ACC112 (cell line): ENCODE measurements at regions not wholly inside any gene's neighbourhood (a gene's known extent, or its start where the extent isn't known, plus 50 kb on each side); places are given as distances from the start of the nearest gene placed in this dataset.
A peak's percentile ranks its signal among the peaks of the same experiment; 100 is the strongest.

Experiments used
- H2AFZ ChIP-seq: fragments of 200-600 bp; sonication (generic); one replicate; pipeline ENCODE4 v1.6.0; 2017; ENCODE audit warnings: antibody characterized with exemption, low read length; ENCODE audit not compliant: unreplicated experiment
- H3K27ac ChIP-seq: fragments of 200-600 bp; sonication (generic); 2 replicates; pipeline ENCODE4 v1.5.1; 2014; ENCODE audit warnings: low read depth, mild to moderate bottlenecking, antibody characterized with exemption, low read length, moderate library complexity
- H3K27me3 ChIP-seq: fragments of 200-600 bp; sonication (generic); 2 replicates; pipeline ENCODE4 v1.6.1; 2014; ENCODE audit warnings: mild to moderate bottlenecking, antibody characterized with exemption, low read length, moderate library complexity, mixed read lengths; ENCODE audit not compliant: insufficient read depth
- H3K36me3 ChIP-seq: fragments of 200-600 bp; sonication (generic); 2 replicates; pipeline ENCODE4 v1.6.1; 2016; ENCODE audit warnings: mild to moderate bottlenecking, antibody characterized with exemption, low read length, moderate library complexity, mixed read lengths; ENCODE audit not compliant: insufficient read depth
- H3K4me1 ChIP-seq: fragments of 200-600 bp; sonication (generic); one replicate; pipeline ENCODE4 v1.6.1; 2016; ENCODE audit warnings: low read length, mixed read lengths; ENCODE audit not compliant: insufficient read depth, unreplicated experiment, control insufficient read depth
- H3K4me3 ChIP-seq: fragments of 200-600 bp; sonication (generic); 2 replicates; pipeline ENCODE4 v1.5.1; 2014; ENCODE audit warnings: mild to moderate bottlenecking, low read depth, low read length
- H3K79me2 ChIP-seq: fragments of 200-600 bp; sonication (generic); one replicate; pipeline ENCODE4 v1.6.0; 2016; ENCODE audit warnings: low read length; ENCODE audit not compliant: control insufficient read depth, unreplicated experiment, insufficient read depth

GRCh38 chr13:23510979-23511735 lies 59.1 kb upstream of the TNFRSF19 start:
- H3K27ac ChIP-seq = peak overlapping the region; percentile 80

DNA sequence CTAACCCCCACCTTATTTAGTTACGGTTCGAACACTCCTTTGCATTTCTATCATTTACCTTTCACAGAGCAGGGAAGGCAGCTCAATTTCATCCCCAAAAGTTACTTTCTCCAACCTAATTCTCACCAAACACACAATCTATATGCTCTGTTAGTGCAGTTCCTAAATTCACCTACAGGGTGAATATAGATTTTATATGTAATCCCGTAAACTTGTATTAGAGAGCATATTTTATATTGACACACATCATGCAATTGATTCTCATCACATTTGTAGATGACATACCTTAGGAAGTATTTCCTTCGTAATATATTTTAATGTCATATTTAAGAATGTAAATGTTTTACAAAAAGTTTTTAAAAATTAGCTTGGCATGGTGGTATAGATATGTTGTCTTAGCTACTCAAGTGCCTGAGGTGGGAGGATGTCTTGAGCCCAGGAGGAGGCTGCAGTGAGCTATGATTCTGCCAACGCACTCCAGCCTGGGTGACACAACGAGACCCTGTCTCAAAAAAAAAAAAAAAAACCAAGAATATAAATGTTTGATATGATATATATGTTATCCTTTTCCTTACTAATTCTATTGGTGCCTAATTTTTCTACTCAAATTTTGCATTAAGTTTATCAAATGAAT lies 57.3 kb upstream of the TNFRSF19 start:
- H3K27me3 ChIP-seq = no peaks in the 10 kb centered on the region; the same call in 1 of the 2 replicates
- H3K36me3 ChIP-seq = no peaks in the 10 kb centered on the region
- H2AFZ ChIP-seq = no peak overlapping the region
- H3K4me1 ChIP-seq = peaks cover 26% of the 10 kb centered on the region
- no peak overlapping the region for H3K27ac ChIP-seq
- no peak overlapping the region for H3K4me3 ChIP-seq
- H3K79me2 ChIP-seq = no peaks in the 10 kb centered on the region

More at GRCh38 chr13:23510979-23511735, 59.1 kb upstream of the TNFRSF19 start:
- H3K79me2 ChIP-seq = no peaks in the 10 kb centered on the region
- H3K36me3 ChIP-seq = no peaks in the 10 kb centered on the region
- H2AFZ ChIP-seq = no peak overlapping the region
- no peaks in the 10 kb centered on the region; the same call in 1 of the 2 replicates for H3K27me3 ChIP-seq
- H3K4me1 ChIP-seq = peaks cover 29% of the 10 kb centered on the region
- no peak overlapping the region for H3K4me3 ChIP-seq

DNA sequence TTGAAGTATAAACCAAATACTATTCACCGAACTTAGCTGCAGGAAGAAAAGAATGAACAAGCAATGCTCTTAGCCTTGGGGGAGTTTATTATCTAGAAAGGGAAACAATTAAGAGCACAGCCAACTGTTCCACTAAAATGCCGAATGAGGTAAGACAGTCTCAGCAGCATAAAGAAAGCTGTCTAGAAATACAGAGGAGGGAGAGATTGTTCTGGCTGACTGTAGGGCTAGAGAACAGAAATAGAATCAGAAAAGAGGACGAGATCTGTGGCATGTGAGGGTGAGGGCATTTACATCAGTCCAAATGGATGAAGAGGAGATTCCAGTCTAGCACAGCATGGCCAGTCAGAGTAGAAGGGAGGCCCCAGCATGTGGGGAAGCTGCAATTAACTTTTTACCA lies 56.8 kb upstream of the TNFRSF19 start:
- no peaks in the 10 kb centered on the region; the same call in 1 of the 2 replicates for H3K27me3 ChIP-seq
- H3K4me3 ChIP-seq = no peak overlapping the region
- H3K79me2 ChIP-seq = no peaks in the 10 kb centered on the region
- peaks cover 26% of the 10 kb centered on the region for H3K4me1 ChIP-seq
- H2AFZ ChIP-seq = no peak overlapping the region
- H3K36me3 ChIP-seq = no peaks in the 10 kb centered on the region
- H3K27ac ChIP-seq = no peak overlapping the region

- no peak overlapping the region for H2AFZ ChIP-seq
- H3K27ac ChIP-seq = no peak overlapping the region
- no peaks in the 10 kb centered on the region for H3K36me3 ChIP-seq
- no peak overlapping the region for H3K4me3 ChIP-seq
- peaks cover 26% of the 10 kb centered on the region for H3K4me1 ChIP-seq
- H3K27me3 ChIP-seq = no peaks in the 10 kb centered on the region; the same call in 1 of the 2 replicates
- H3K79me2 ChIP-seq = no peaks in the 10 kb centered on the region
These were observed 56.1 kb upstream of the TNFRSF19 start for GRCh38 chr13:23514076-23514475.

DNA sequence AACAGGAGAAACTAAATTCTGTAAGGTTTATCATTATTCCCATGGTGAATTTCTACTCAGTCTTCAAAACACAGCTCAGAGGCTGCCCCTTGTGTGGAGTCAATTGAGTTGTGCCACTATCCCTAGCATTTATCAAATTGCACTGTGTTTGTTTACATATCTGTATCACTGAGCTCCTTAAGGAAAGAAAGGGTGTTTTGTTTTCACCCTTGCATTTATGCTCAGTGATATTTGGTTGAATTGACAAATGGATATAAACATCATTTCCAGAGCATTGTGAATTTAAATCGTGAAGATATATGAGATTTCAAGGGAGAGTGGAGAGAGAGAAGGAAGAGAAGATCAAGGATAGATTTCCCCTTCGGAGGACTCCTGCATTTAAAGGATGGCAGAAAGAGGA lies 55.1 kb upstream of the TNFRSF19 start:
- H3K4me3 ChIP-seq = no peak overlapping the region
- H2AFZ ChIP-seq = no peak overlapping the region
- no peaks in the 10 kb centered on the region for H3K79me2 ChIP-seq
- no peak overlapping the region for H3K27ac ChIP-seq
- H3K27me3 ChIP-seq = no peaks in the 10 kb centered on the region; the same call in 1 of the 2 replicates
- H3K36me3 ChIP-seq = no peaks in the 10 kb centered on the region
- H3K4me1 ChIP-seq = peaks cover 20% of the 10 kb centered on the region

- Histone ChIP-seq H3K36me3 (no peaks in the 10 kb centered on the region), H2AFZ (no peak overlapping the region), H3K27ac (no peak overlapping the region), H3K4me3 (no peak overlapping the region), H3K4me1 (peaks cover 10% of the 10 kb centered on the region), H3K79me2 (no peaks in the 10 kb centered on the region), H3K27me3 (no peaks in the 10 kb centered on the region; the same call in 1 of the 2 replicates)
These were observed 54.0 kb upstream of the TNFRSF19 start for GRCh38 chr13:23516190-23516589.

DNA sequence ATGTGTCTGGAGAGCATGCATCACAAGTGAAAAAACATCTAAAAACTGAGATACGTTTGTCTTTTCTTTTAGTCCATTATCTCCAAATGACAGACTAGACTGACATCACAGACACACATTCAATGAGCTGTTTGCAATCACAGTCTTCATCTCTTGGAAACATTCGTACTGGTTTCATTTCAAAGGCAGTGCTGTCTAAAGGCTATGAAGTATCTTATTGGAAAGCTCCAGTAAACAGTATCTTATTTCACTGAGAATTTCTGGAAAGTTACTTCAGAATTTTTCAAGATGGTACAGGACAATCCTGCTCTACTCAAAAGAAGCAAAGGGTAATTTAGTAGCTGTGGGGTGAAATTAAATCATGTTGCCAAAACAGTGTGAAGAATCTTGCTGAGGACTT lies 53.5 kb upstream of the TNFRSF19 start:
- Histone ChIP-seq H3K27ac (no peak overlapping the region), H2AFZ (no peak overlapping the region), H3K4me1 (peaks cover 4% of the 10 kb centered on the region), H3K36me3 (no peaks in the 10 kb centered on the region), H3K4me3 (no peak overlapping the region), H3K27me3 (no peaks in the 10 kb centered on the region; the same call in 1 of the 2 replicates), H3K79me2 (no peaks in the 10 kb centered on the region)

- Histone ChIP-seq H3K79me2 (no peaks in the 10 kb centered on the region), H3K4me3 (no peak overlapping the region), H3K4me1 (no peaks in the 10 kb centered on the region), H2AFZ (no peak overlapping the region), H3K27me3 (no peaks in the 10 kb centered on the region; the same call in 1 of the 2 replicates), H3K27ac (no peak overlapping the region), H3K36me3 (no peaks in the 10 kb centered on the region)
These were observed 52.0 kb upstream of the TNFRSF19 start for GRCh38 chr13:23518231-23518630.
